ENCODE measurements at regions not wholly inside any gene's neighbourhood (a gene's known extent, or its start where the extent isn't known, plus 50 kb on each side); places are given as distances from the start of the nearest gene placed in this dataset.
"Not testable (repeated sequence)": the region's sequence is repeated elsewhere in the genome, so short reads cannot be mapped to it uniquely, and the experiment has no call there.

DNA sequence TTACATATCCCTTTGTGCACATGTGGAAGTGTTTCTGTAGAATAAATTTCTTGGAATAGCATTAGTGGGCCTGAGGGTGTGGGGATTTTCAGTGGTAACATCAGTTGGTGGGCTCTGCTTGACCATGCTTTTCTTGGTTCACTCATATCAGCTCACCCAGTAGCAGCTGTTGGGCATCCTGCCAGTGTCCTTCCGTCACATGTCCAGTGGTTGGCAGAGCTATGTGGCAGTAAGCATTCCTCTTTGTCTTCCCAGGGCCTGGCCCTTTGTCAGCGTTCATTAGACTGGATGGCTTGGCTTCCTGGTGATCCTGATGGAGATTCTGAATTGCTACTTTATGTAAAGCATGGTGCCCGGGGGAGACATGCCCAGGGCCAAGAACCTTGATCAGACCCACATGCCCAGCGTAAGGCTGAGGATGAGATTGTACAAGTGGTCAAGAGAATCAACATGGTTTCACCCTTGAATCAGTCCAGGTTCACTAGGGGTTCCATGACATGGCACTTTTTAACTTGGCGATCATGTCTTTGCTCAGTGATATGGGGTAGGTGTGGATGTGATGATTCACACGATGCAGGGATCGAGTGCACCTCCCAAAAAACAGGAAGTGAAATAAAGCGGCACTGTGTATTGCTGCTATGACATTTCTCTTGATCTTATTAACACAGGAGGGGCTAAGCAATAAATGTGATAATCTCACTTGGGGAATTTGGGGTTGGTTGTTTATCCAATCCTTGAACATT is 72.1 kb upstream of the IGFBP7 start:
- SMC1A ChIA-PET (ENCODE audit: uncharacterized antibody, unreplicated experiment), result no interaction called here
- BruUV-seq (replicated peaks), result no TSS peak

DNA sequence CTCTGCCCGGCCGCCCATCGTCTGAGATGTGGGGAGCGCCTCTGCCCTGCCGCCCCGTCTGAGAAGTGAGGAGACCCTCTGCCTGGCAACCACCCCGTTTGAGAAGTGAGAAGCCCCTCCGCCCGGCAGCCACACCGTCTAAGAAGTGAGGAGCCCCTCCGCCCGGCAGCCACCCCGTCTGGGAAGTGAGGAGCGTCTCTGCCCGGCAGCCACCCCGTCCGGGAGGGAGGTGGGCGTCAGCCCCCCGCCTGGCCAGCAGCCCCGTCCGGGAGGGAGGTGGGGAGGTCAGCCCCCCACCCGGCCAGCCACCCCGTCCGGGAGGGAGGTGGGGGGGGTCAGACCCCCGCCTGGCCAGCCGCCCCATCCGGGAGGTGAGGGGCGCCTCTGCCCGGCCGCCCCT is 63.0 kb upstream of the IGFBP7 start:
- H3K36me3 ChIP-seq (ENCODE audit: control insufficient read depth in 2 of 2, insufficient read depth in 2 of 2, low read length in 1 of 2); BruUV-seq (replicated peaks); H3K9me3 ChIP-seq (replicated peaks; ENCODE audit: control insufficient read depth, insufficient read depth, low read length); intact Hi-C loops (cut with micrococcal nuclease; ENCODE audit: unreplicated experiment); FAIRE-seq; DNase-seq (ENCODE audit: low read depth, low spot score); CTCF ChIA-PET; H3K27me3 ChIP-seq (replicated peaks in 1 of 2; ENCODE audit: control insufficient read depth in 2 of 2, insufficient read depth in 2 of 2, low read length in 1 of 2); H4K20me1 ChIP-seq (ENCODE audit: control insufficient read depth, insufficient read depth); SMC1A ChIA-PET (ENCODE audit: uncharacterized antibody, unreplicated experiment); H3K4me2 ChIP-seq (ENCODE audit: control insufficient read depth, insufficient read depth); POLR2A ChIA-PET; H3K9ac ChIP-seq (ENCODE audit: control insufficient read depth, insufficient read depth, low read length); H3K27ac ChIP-seq (ENCODE audit: control insufficient read depth, insufficient read depth); RAD21 ChIA-PET (ENCODE audit: unreplicated experiment); in situ Hi-C loops (cut with MboI); H2AFZ ChIP-seq (ENCODE audit: control insufficient read depth, low read depth, low read length); ATAC-seq; H3K79me2 ChIP-seq (ENCODE audit: control insufficient read depth, insufficient read depth, low read length); H3K4me3 ChIP-seq; H3K4me1 ChIP-seq (ENCODE audit: control insufficient read depth, insufficient read depth, low read length): not testable (repeated sequence)
- WGBS (ENCODE audit: insufficient coverage, insufficient replicate concordance, low lambda C conversion rate, missing lambda C conversion rate), result 52% methylated on average over 12 of the region's 30 CpGs

More for the DNA sequence above, 72.1 kb upstream of the IGFBP7 start:
- no peak overlapping the region for H3K9ac ChIP-seq (ENCODE audit: control insufficient read depth, insufficient read depth, low read length)
- ChIA-PET POLR2A (no interaction called here), RAD21 (ENCODE audit: unreplicated experiment) (no interaction called here), CTCF (interaction anchor here (2.0 kb wide), 1 partner anchor 18 kb away, joined by 8 read pairs; no protein-coding TSS in a partner anchor)
- H3K27me3 ChIP-seq (replicated peaks in 1 of 2; ENCODE audit: control insufficient read depth in 2 of 2, insufficient read depth in 2 of 2, low read length in 1 of 2), result no peaks in the 10 kb centered on the region; a peak in 1 of 4 replicates
- no peaks in the 10 kb centered on the region for H3K9me3 ChIP-seq (replicated peaks; ENCODE audit: control insufficient read depth, insufficient read depth, low read length)
- no peak overlapping the region for H3K4me3 ChIP-seq
- WGBS (ENCODE audit: insufficient coverage, insufficient replicate concordance, low lambda C conversion rate, missing lambda C conversion rate), result 17% methylated on average over 8 of the region's 8 CpGs
- in situ Hi-C loops (cut with MboI), result no loop called here
- intact Hi-C loops (cut with micrococcal nuclease; ENCODE audit: unreplicated experiment), result no loop called here
- H4K20me1 ChIP-seq (ENCODE audit: control insufficient read depth, insufficient read depth), result no peaks in the 10 kb centered on the region
- no peak overlapping the region for H3K27ac ChIP-seq (ENCODE audit: control insufficient read depth, insufficient read depth)
- DNase-seq (ENCODE audit: low read depth, low spot score) (no peak), ATAC-seq (peak; percentile 38; the same call in 1 of the 3 replicates), FAIRE-seq (no peak)
- H2AFZ ChIP-seq (ENCODE audit: control insufficient read depth, low read depth, low read length), result no peak overlapping the region
- H3K4me1 ChIP-seq (ENCODE audit: control insufficient read depth, insufficient read depth, low read length), result no peaks in the 10 kb centered on the region
- no peaks in the 10 kb centered on the region for H3K79me2 ChIP-seq (ENCODE audit: control insufficient read depth, insufficient read depth, low read length)
- no peak overlapping the region for H3K4me2 ChIP-seq (ENCODE audit: control insufficient read depth, insufficient read depth)
- TF ChIP-seq PML (IDR thresholded peaks at IDR 0.05; ENCODE audit: low read length), result no peak
- peak; percentile 69; the same call in 1 of the 2 replicates for TF ChIP-seq SPI1 (IDR thresholded peaks at IDR 0.05; ENCODE audit: borderline replicate concordance, insufficient read depth, low read depth, low read length)
- no peaks in the 10 kb centered on the region for H3K36me3 ChIP-seq (ENCODE audit: control insufficient read depth in 2 of 2, insufficient read depth in 2 of 2, low read length in 1 of 2)

All from GM12878 (cell line).